MG63 (cell line): ENCODE measurements at regions not wholly inside any gene's neighbourhood (a gene's known extent, or its start where the extent isn't known, plus 50 kb on each side); places are given as distances from the start of the nearest gene placed in this dataset.

Experiments used
- DNase-seq: peaks from one replicate; pipeline ENCODE4 v3.0.0-alpha.2; 2020
- H3K27me3 ChIP-seq: fragments of 250-450 bp; sonication (Bioruptor Pico); 2 replicates; pipeline ENCODE4 v1.5.1; 2020; ENCODE audit warnings: mild to moderate bottlenecking, moderate library complexity
- H3K36me3 ChIP-seq: fragments of 250-450 bp; sonication (Bioruptor Pico); 2 replicates; pipeline ENCODE4 v1.5.1; 2020; ENCODE audit warnings: mild to moderate bottlenecking, moderate library complexity
- H3K4me3 ChIP-seq: fragments of 250-450 bp; sonication (Bioruptor Pico); 2 replicates; pipeline ENCODE4 v1.5.1; 2020; ENCODE audit warnings: mild to moderate bottlenecking, moderate library complexity
- H3K9me3 ChIP-seq: fragments of 250-450 bp; sonication (Bioruptor Pico); 2 replicates; pipeline ENCODE4 v1.5.1; 2020; ENCODE audit warnings: mild to moderate bottlenecking, moderate library complexity

- Histone ChIP-seq H3K9me3 (peaks cover 15% of the 10 kb centered on the region), H3K4me3 (no peak overlapping the region), H3K36me3 (peaks cover 5% of the 10 kb centered on the region; the same call in 1 of the 2 replicates), H3K27me3 (no peaks in the 10 kb centered on the region)
- peak; percentile 83 for DNase-seq
Measured at GRCh38 chr18:22467760-22468553, 50.2 kb upstream of the CTAGE1 start.

- Histone ChIP-seq H3K36me3 (peaks cover 5% of the 10 kb centered on the region; the same call in 1 of the 2 replicates), H3K4me3 (no peak overlapping the region), H3K9me3 (peaks cover 15% of the 10 kb centered on the region), H3K27me3 (no peaks in the 10 kb centered on the region)
- no peak for DNase-seq
Measured at GRCh38 chr18:22468554-22468891, 50.8 kb upstream of the CTAGE1 start.

GRCh38 chr18:22469061-22469734 is 51.5 kb upstream of the CTAGE1 start:
- no peak for DNase-seq
- Histone ChIP-seq H3K36me3 (peaks cover 5% of the 10 kb centered on the region; the same call in 1 of the 2 replicates), H3K4me3 (no peak overlapping the region), H3K9me3 (peaks cover 15% of the 10 kb centered on the region), H3K27me3 (no peaks in the 10 kb centered on the region)

- Histone ChIP-seq H3K9me3 (peaks cover 15% of the 10 kb centered on the region), H3K27me3 (no peaks in the 10 kb centered on the region), H3K36me3 (peaks cover 5% of the 10 kb centered on the region; the same call in 1 of the 2 replicates), H3K4me3 (no peak overlapping the region)
- DNase-seq = no peak
Measured at GRCh38 chr18:22469926-22470247, 52.2 kb upstream of the CTAGE1 start.

- Histone ChIP-seq H3K9me3 (peaks cover 14% of the 10 kb centered on the region), H3K36me3 (peaks cover 5% of the 10 kb centered on the region; the same call in 1 of the 2 replicates), H3K4me3 (no peak overlapping the region), H3K27me3 (no peaks in the 10 kb centered on the region)
- peak; percentile 47 for DNase-seq
Measured at GRCh38 chr18:22470248-22471235, 52.8 kb upstream of the CTAGE1 start.

- peaks cover 12% of the 10 kb centered on the region for H3K9me3 ChIP-seq
- H3K4me3 ChIP-seq = no peak overlapping the region
- peak; percentile 61 for DNase-seq
- no peaks in the 10 kb centered on the region for H3K27me3 ChIP-seq
- H3K36me3 ChIP-seq = peaks cover 5% of the 10 kb centered on the region; the same call in 1 of the 2 replicates
Measured at GRCh38 chr18:22471546-22472131, 53.9 kb upstream of the CTAGE1 start.

- Histone ChIP-seq H3K4me3 (no peak overlapping the region), H3K36me3 (peaks cover 5% of the 10 kb centered on the region; the same call in 1 of the 2 replicates), H3K9me3 (peaks cover 10% of the 10 kb centered on the region), H3K27me3 (no peaks in the 10 kb centered on the region)
- no peak for DNase-seq
Measured at GRCh38 chr18:22473366-22473765, 55.7 kb upstream of the CTAGE1 start.

GRCh38 chr18:22475426-22476100 is 57.8 kb upstream of the CTAGE1 start:
- Histone ChIP-seq H3K4me3 (no peak overlapping the region), H3K27me3 (no peaks in the 10 kb centered on the region), H3K36me3 (no peaks in the 10 kb centered on the region), H3K9me3 (no peaks in the 10 kb centered on the region)
- DNase-seq = no peak

GRCh38 chr18:22477222-22477621 is 59.5 kb upstream of the CTAGE1 start:
- no peak for DNase-seq
- Histone ChIP-seq H3K36me3 (no peaks in the 10 kb centered on the region), H3K9me3 (no peaks in the 10 kb centered on the region), H3K4me3 (no peak overlapping the region), H3K27me3 (no peaks in the 10 kb centered on the region)

GRCh38 chr18:22482948-22483347 is 65.2 kb upstream of the CTAGE1 start:
- Histone ChIP-seq H3K4me3 (no peak overlapping the region), H3K27me3 (no peaks in the 10 kb centered on the region)
- no peak for DNase-seq

GRCh38 chr18:22483407-22483806 is 65.7 kb upstream of the CTAGE1 start:
- no peaks in the 10 kb centered on the region for H3K36me3 ChIP-seq
- H3K27me3 ChIP-seq = no peaks in the 10 kb centered on the region
- DNase-seq = no peak
- H3K9me3 ChIP-seq = no peaks in the 10 kb centered on the region
- H3K4me3 ChIP-seq = no peak overlapping the region

More at GRCh38 chr18:22482948-22483347, 65.2 kb upstream of the CTAGE1 start:
- Histone ChIP-seq H3K9me3 (no peaks in the 10 kb centered on the region), H3K36me3 (no peaks in the 10 kb centered on the region)

- Histone ChIP-seq H3K27me3 (no peaks in the 10 kb centered on the region), H3K36me3 (no peaks in the 10 kb centered on the region), H3K4me3 (no peak overlapping the region), H3K9me3 (no peaks in the 10 kb centered on the region)
- DNase-seq = no peak
Measured at GRCh38 chr18:22484471-22484870, 66.8 kb upstream of the CTAGE1 start.

GRCh38 chr18:22485808-22486244 is 68.1 kb upstream of the CTAGE1 start:
- no peaks in the 10 kb centered on the region for H3K36me3 ChIP-seq
- no peak for DNase-seq
- no peaks in the 10 kb centered on the region for H3K9me3 ChIP-seq
- no peaks in the 10 kb centered on the region for H3K27me3 ChIP-seq
- no peak overlapping the region for H3K4me3 ChIP-seq

- Histone ChIP-seq H3K4me3 (no peak overlapping the region), H3K36me3 (no peaks in the 10 kb centered on the region), H3K27me3 (no peaks in the 10 kb centered on the region), H3K9me3 (no peaks in the 10 kb centered on the region)
- DNase-seq = no peak
Measured at GRCh38 chr18:22486667-22487066, 69.0 kb upstream of the CTAGE1 start.

GRCh38 chr18:22488554-22488953 is 70.8 kb upstream of the CTAGE1 start:
- no peaks in the 10 kb centered on the region for H3K36me3 ChIP-seq
- H3K4me3 ChIP-seq = no peak overlapping the region
- DNase-seq = no peak
- no peaks in the 10 kb centered on the region for H3K9me3 ChIP-seq
- no peaks in the 10 kb centered on the region for H3K27me3 ChIP-seq

- H3K36me3 ChIP-seq = no peaks in the 10 kb centered on the region
- no peaks in the 10 kb centered on the region for H3K27me3 ChIP-seq
- H3K4me3 ChIP-seq = no peak overlapping the region
- no peaks in the 10 kb centered on the region for H3K9me3 ChIP-seq
- no peak for DNase-seq
Measured at GRCh38 chr18:22489704-22490103, 72.0 kb upstream of the CTAGE1 start.
